T47D (cell line): ENCODE measurements at regions not wholly inside any gene's neighbourhood (a gene's known extent, or its start where the extent isn't known, plus 50 kb on each side); places are given as distances from the start of the nearest gene placed in this dataset.
"Not testable (repeated sequence)": the region's sequence is repeated elsewhere in the genome, so short reads cannot be mapped to it uniquely, and the experiment has no call there.

Experiments used
- DNase-seq, 2 experiments: peaks; one replicate each; pipeline versions ENCODE4 v3.0.0 to v3.0.0-alpha.2; 2011 to 2012; ENCODE audit warnings: low read depth in 1 of 2, low spot score in 1 of 2
- JUND ChIP-seq: IDR thresholded peaks from 2 replicates; pipeline ENCODE4 v1.6.1; 2012; ENCODE audit warnings: low read depth
- in situ Hi-C: cut with HindIII; loops from 2 replicates; pipeline ENCODE4 v1.10.0; 2016; ENCODE audit warnings: low sequenced_read_pairs, low pct_unique_long_range_greater_than_20kb

DNA sequence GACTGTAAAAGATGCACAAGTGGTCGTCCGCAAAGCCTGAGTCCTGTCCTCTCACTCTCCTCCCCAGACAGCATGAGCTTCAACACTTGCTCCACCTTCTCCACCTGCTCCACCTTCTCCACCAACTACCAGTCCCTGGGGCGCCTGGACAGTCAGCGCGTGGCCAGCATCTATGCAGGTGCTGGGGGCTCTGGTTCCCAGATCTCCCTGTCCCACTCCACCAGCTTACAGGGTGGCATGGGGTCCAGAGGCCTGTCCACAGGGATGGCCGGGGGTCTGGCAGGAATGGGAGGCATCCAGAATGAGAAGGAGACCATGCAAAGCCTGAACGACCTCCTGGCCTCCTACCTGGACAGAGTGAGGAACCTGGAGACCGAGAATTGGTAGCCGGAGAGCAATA lies 162.2 kb upstream of the NT5E start:
- DNase-seq = no peak
- TF ChIP-seq JUND = no peak
- in situ Hi-C loops = no loop called here

DNA sequence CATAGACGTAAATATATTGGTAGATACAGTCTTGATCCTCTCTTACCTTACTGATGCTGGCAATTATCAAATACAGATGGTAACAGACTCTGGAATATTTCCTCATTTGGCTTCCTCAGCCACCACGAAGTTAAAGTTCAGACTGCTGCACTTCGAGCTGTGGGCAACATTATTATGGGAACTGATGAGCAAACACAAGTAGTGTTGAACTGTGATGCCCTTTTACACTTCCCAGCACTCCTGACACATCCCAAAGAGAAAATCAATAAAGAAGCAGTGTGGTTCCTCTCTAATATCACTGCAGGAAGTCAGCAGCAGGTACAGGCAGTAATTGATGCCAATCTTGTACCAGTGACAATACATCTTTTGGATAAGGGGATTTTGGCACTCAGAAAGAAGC lies 162.7 kb upstream of the NT5E start:
- no peak for TF ChIP-seq JUND
- in situ Hi-C loops = no loop called here
- DNase-seq = no peak

- DNase-seq, in situ Hi-C loops: not testable (repeated sequence)
Measured at GRCh38 chr6:85286507-85286906, 163.4 kb upstream of the NT5E start.

DNA sequence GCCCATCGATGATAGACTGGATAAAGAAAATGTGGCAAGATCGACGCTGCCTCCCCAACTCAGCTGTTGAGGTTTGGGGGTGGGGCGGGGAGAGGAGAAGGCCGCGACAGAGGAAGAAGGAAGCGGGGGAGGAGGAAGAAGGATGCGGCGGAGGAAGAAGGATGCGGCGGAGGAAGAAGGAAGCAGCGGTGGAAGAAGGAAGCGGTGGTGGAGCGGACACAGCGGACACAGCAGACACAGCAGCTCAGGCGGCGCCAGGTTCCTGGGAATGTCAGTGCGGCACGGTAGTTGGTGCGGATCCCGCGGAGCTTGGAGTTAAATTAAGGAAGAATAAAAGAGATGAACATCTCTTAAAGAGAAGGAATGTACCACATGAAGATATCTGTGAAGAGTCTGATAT lies 163.9 kb upstream of the NT5E start:
- DNase-seq = no peak
- TF ChIP-seq JUND = no peak
- in situ Hi-C loops = no loop called here

DNA sequence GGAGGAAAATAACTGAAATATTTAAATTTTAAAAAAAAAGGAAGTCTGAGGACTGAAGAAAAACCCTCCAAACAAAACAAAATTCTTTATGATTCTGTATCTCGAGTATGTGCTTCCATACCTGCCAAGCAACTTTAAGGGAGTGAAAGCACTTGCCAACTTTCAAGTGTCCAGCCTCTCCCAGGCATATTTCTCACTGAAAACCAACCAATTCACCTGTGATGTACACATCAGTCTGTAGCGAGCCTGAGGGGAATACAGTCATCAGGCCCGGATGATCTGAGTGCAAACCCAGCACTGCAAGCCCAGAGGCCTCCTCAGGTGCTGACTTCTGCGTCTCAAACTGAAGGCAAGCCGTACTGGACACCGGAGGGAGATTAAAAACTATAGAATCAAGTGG lies 164.8 kb upstream of the NT5E start:
- no peak for TF ChIP-seq JUND
- in situ Hi-C loops = no loop called here
- DNase-seq = no peak

GRCh38 chr6:85283436-85283835 lies 166.4 kb upstream of the NT5E start:
- in situ Hi-C loops = no loop called here
- TF ChIP-seq JUND = no peak
- DNase-seq = no peak

GRCh38 chr6:85278466-85279035 lies 171.3 kb upstream of the NT5E start:
- no peak for DNase-seq
- TF ChIP-seq JUND = no peak
- in situ Hi-C loops = no loop called here

DNA sequence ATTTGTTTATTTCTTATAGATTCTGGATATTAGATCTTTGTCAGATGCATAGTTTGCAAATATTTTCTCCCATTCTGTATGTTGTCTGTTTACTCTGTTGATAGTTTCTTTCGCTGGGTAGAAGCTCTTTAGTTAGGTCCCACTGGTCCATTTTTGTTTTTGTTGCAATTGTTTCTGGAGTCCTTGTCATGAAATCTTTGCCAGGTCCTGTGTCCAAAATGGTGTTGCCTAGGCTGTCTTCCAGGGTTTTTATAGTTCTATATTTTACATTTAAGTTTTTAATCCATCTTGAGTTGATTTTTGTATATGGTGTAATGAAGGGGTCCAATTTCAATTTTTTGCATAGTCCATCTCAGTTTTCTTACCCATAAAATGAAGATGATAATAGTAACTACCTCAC lies 173.9 kb upstream of the NT5E start:
- DNase-seq, in situ Hi-C loops: not testable (repeated sequence)

- no peak for DNase-seq
- in situ Hi-C loops = no loop called here
- no peak for TF ChIP-seq JUND
Measured at GRCh38 chr6:85275338-85275985, 174.4 kb upstream of the NT5E start.

DNA sequence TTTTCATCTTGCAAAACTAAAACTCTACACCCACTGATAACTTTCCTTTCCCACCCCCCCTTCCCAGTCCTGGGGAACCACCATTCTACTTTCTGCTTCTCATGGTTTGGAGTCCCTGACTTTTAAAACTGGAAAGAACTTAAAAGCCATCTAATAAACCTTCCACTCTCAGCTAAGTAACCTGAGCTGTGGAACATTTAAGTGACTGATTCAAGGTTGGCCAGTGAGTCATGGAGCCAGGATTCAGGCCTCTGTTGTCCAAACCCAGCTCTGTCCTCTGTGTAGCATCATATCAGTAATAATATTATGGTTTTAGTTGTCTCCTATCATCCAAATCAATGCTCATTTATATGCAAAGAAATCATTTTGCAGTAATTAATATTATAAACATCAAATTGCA lies 176.0 kb upstream of the NT5E start:
- no peak for DNase-seq
- in situ Hi-C loops = no loop called here

GRCh38 chr6:85273046-85273445 lies 176.8 kb upstream of the NT5E start:
- in situ Hi-C loops = no loop called here
- TF ChIP-seq JUND = no peak
- no peak for DNase-seq

More for the DNA sequence above, 176.0 kb upstream of the NT5E start:
- no peak for TF ChIP-seq JUND

DNA sequence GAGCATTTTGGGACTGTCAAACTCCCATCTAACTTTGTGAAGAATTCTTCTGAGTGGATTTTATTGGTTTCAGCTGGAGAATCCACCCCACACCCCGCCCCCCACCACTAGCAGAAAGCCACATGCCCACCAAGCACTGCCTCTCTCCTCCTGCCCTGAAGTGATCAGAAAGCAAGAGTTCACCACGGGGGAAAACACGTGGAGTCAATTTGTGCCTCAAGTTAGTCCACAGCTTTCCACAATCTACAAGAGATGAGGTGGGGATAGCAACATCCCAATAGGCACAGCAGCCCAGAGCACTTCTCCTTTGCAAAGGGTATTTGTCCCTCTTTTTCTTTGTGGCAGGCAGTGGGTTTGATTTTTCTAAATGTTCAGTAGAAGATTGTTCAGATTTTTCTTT lies 177.3 kb upstream of the NT5E start:
- no peak for DNase-seq
- in situ Hi-C loops = no loop called here
- no peak for TF ChIP-seq JUND

GRCh38 chr6:85262621-85263020 lies 187.3 kb upstream of the NT5E start:
- no peak for DNase-seq
- in situ Hi-C loops = no loop called here
- TF ChIP-seq JUND = no peak

DNA sequence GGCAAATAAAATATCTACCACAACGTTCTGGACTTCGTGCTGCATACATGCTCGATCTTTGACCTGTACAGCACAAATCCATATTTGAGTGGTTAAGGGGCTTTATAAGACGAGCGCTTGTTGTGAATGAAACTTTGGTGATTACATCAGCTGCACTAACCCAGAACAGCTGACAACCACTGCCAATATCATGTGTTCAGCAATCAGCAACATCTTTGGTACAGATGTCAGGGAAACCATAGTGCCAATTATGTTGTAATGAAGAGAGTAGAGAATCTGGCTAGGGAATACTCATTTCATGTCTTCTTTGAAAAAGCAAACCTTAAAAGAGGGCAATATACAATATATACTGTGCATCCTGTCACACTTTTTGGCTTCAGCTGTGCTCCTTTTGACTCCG lies 188.6 kb upstream of the NT5E start:
- TF ChIP-seq JUND = no peak

More for the DNA sequence above, 188.6 kb upstream of the NT5E start:
- no peak for DNase-seq
- in situ Hi-C loops = no loop called here
